Peyer's patch (tissue), 4 donors: ENCODE measurements at regions not wholly inside any gene's neighbourhood (a gene's known extent, or its start where the extent isn't known, plus 50 kb on each side); places are given as distances from the start of the nearest gene placed in this dataset.

Experiments
- CTCF ChIP-seq, 6 experiments: fragments of 450-650 bp in 4 of 6; fragments of 200-600 bp in 2 of 6; sonication (generic) in 1 of 6; IDR thresholded peaks; one replicate each; pipeline ENCODE4 v1.5.1; 2017 to 2019; ENCODE audit warnings: antibody characterized with exemption in 6 of 6, mild to moderate bottlenecking in 3 of 6, moderate library complexity in 1 of 6
- POLR2A ChIP-seq, 2 donors: fragments of 450-650 bp; IDR thresholded peaks; one replicate each; pipeline ENCODE4 v1.5.1; 2017; ENCODE audit warnings: antibody characterized with exemption in 2 of 2, mild to moderate bottlenecking in 2 of 2, moderate library complexity in 2 of 2

- TF ChIP-seq CTCF (IDR thresholded peaks at IDR 0.05): no peak
- TF ChIP-seq POLR2A (IDR thresholded peaks at IDR 0.05): no peak
Measured at GRCh38 chr18:30491815-30492551, 550.6 kb downstream of the DSC3 start.
